ENCODE measurements at regions not wholly inside any gene's neighbourhood (a gene's known extent, or its start where the extent isn't known, plus 50 kb on each side); places are given as distances from the start of the nearest gene placed in this dataset.

GRCh38 chr2:220590476-220590875 lies 963.0 kb downstream of the SLC4A3 start:
- TF ChIP-seq FOXM1 (IDR thresholded peaks at IDR 0.05; ENCODE audit: borderline replicate concordance) (no peak), SUZ12 (IDR thresholded peaks at IDR 0.05) (no peak), FOXK2 (IDR thresholded peaks at IDR 0.05) (no peak)

Measured in HEK293T (cell line).